ENCODE measurements at regions not wholly inside any gene's neighbourhood (a gene's known extent, or its start where the extent isn't known, plus 50 kb on each side); places are given as distances from the start of the nearest gene placed in this dataset.
A peak's percentile ranks its signal among the peaks of the same experiment; 100 is the strongest.

DNA sequence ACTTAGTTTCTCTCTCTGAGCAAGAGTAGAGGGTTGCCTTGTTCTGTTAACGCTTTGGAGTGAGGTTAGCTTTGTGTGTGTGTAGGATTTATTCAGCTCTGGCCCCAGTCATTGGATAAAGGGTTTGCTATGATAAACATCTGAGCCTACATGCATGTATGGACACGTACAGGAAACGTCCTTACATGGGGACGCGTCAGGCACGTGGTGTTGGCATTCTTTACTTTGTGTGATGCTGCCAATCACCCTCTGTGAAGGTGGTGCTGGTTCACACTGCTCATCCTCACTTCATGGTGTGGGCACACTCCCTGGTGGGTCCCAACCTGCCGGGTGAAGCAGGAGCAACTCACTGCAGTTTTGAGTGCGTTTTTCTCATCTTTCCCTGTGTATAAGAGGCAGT lies 53.4 kb upstream of the CD93 start:
- DNase-seq (ENCODE audit: extremely low read depth in 1 of 4, low spot score in 3 of 4) (no peak), FAIRE-seq (peak; percentile 44), ATAC-seq (no peak)
- Histone ChIP-seq H3K79me2 (ENCODE audit: control insufficient read depth, insufficient read depth, low read length) (no peaks in the 10 kb centered on the region), H3K27ac (ENCODE audit: extremely low read depth, low read depth, low read length) (peak overlapping the region; percentile 94), H3K27me3 (ENCODE audit: control insufficient read depth in 2 of 2, insufficient read depth in 2 of 2, low read length in 2 of 2) (no peaks in the 10 kb centered on the region), H3K36me3 (ENCODE audit: control insufficient read depth, insufficient read depth, low read length) (no peaks in the 10 kb centered on the region), H3K9me3 (replicated peaks; ENCODE audit: control insufficient read depth, insufficient read depth, low read depth, low read length) (no peaks in the 10 kb centered on the region), H3K4me1 (replicated peaks in 1 of 2; ENCODE audit: control insufficient read depth in 2 of 2, insufficient read depth in 2 of 2, low read length in 2 of 2) (peaks cover 47 to 83% of the 10 kb centered on the region in 2 experiments), H3K9me1 (ENCODE audit: control insufficient read depth, insufficient read depth, low read length) (no peaks in the 10 kb centered on the region), H3K4me3 (no peak overlapping the region), H3K4me2 (ENCODE audit: insufficient read depth, low read length) (peak overlapping the region; percentile 51), H4K20me1 (replicated peaks; ENCODE audit: control insufficient read depth, insufficient read depth, low read length) (no peaks in the 10 kb centered on the region), H3K9ac (ENCODE audit: insufficient read depth in 1 of 2, low read depth in 2 of 2, low read length in 2 of 2) (peak overlapping the region in 1 of 2 experiments; percentile 55; a peak in 2 of 4 replicates), H2AFZ (ENCODE audit: low read depth, low read length) (peak overlapping the region; percentile 95)
- WGBS (ENCODE audit: insufficient coverage, low coverage, missing lambda C conversion rate) = 20% methylated on average over 8 of the region's 8 CpGs
- no TSS peak for BruUV-seq (replicated peaks)
- CTCF ChIA-PET (ENCODE audit: low intra/inter-chr PET ratio) = no interaction called here
- in situ Hi-C loops (cut with MboI) = no loop called here
- intact Hi-C loops (cut with micrococcal nuclease) = no loop called here
- POLR2A ChIA-PET = interaction anchor here (0.8 to 1.0 kb wide), 2 partner anchors 18 to 40 kb away, joined by 3 read pairs; no protein-coding TSS in a partner anchor
- TF ChIP-seq SOX6 (IDR thresholded peaks at IDR 0.05) = peak; percentile 33; the same call in 1 of the 2 replicates
- TF ChIP-seq, protein P1, sequence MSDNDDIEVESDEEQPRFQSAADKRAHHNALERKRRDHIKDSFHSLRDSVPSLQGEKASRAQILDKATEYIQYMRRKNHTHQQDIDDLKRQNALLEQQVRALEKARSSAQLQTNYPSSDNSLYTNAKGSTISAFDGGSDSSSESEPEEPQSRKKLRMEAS (CRISPR knock-in tag; IDR thresholded peaks at IDR 0.05) = peak; percentile 66
- 0 out of 2 replicates have a peak, but pooled peaks have one; percentile 24 for TF ChIP-seq DPF2 (IDR thresholded peaks at IDR 0.05)
- peak; percentile 40; the same call in 1 of the 2 replicates for TF ChIP-seq ATF7 (IDR thresholded peaks at IDR 0.05)
- TF ChIP-seq KLF13 (tag; IDR thresholded peaks at IDR 0.05; ENCODE audit: borderline replicate concordance, low read depth) = peak; percentile 65; the same call in 1 of the 2 replicates
- no peak for TF ChIP-seq ERF (CRISPR knock-in tag; IDR thresholded peaks at IDR 0.05)
- TF ChIP-seq ATF1 (CRISPR knock-in tag; IDR thresholded peaks at IDR 0.05) = no peak
- TF ChIP-seq ATF1 (tag; IDR thresholded peaks at IDR 0.05) = peak; percentile 48; the same call in 1 of the 2 replicates
- no peak for TF ChIP-seq CREBBP (IDR thresholded peaks at IDR 0.05; ENCODE audit: low read depth, low read length)
- TF ChIP-seq ZNF133 (CRISPR knock-in tag; IDR thresholded peaks at IDR 0.05) = no peak
- TF ChIP-seq ZNF23 (CRISPR knock-in tag; IDR thresholded peaks at IDR 0.05) = no peak
- TF ChIP-seq HSF4 (CRISPR knock-in tag; IDR thresholded peaks at IDR 0.05; ENCODE audit: borderline replicate concordance) = peak; percentile 14; the same call in 1 of the 2 replicates
- no peak for TF ChIP-seq NR0B1 (IDR thresholded peaks at IDR 0.05; ENCODE audit: partially characterized antibody)
- 0 out of 4 replicates have a peak, but pooled peaks of 1 of the 2 experiments have one; percentile 29 for TF ChIP-seq FOXK2 (conservative IDR thresholded peaks at IDR 0.05 in 1 of 2, IDR thresholded peaks at IDR 0.05 in 1 of 2; ENCODE audit: low read depth in 2 of 2)
- TF ChIP-seq ATF3 (IDR thresholded peaks at IDR 0.05) = peak; percentile 16; the same call in 1 of the 2 replicates
- no peak for TF ChIP-seq ATF3 (CRISPR knock-in tag; conservative IDR thresholded peaks at IDR 0.05)
- no peak for TF ChIP-seq SMARCB1 (IDR thresholded peaks at IDR 0.05; ENCODE audit: insufficient read length, low read depth)
- TF ChIP-seq NR2C1 (IDR thresholded peaks at IDR 0.05) = no peak
- TF ChIP-seq NR2C1 (tag; IDR thresholded peaks at IDR 0.05) = peak; percentile 59; the same call in 1 of the 2 replicates
- TF ChIP-seq CREB3 (tag; conservative IDR thresholded peaks at IDR 0.05; ENCODE audit: low read depth) = peak; percentile 89
- TF ChIP-seq NFIX (CRISPR knock-in tag; IDR thresholded peaks at IDR 0.05; ENCODE audit: low read depth) = no peak
- TF ChIP-seq FOXA1 (IDR thresholded peaks at IDR 0.05; ENCODE audit: borderline replicate concordance) = no peak
- 0 out of 2 replicates have a peak, but pooled peaks have one; percentile 25 for TF ChIP-seq IFI16 (CRISPR knock-in tag; IDR thresholded peaks at IDR 0.05)
